ENCODE measurements at regions not wholly inside any gene's neighbourhood (a gene's known extent, or its start where the extent isn't known, plus 50 kb on each side); places are given as distances from the start of the nearest gene placed in this dataset.

DNA sequence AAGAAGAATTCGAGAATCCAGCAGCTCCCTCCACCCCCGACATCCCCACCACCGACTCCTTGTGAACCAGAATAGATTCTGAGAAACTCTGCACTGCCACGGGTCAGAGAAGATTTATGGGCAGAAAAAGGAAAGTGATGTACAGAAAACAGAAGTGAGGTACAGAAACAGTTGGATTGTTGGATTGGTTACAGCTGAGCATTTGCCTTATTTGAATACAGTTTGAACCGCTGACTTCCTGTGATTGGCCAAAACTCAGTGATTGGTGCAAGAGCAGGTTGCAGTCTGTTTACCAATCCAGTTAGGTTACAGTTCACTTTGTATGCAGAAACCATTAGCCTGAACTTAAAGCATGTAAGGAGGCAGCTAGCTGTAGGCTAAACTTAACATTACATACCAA lies 131.2 kb upstream of the HDDC2 start:
- no peak for TF ChIP-seq CTCF (IDR thresholded peaks at IDR 0.05)
- no peak for TF ChIP-seq POLR2A (IDR thresholded peaks at IDR 0.05)

All from vagina (tissue), 2 donors.